GM21381 (cell line): ENCODE measurements at regions not wholly inside any gene's neighbourhood (a gene's known extent, or its start where the extent isn't known, plus 50 kb on each side); places are given as distances from the start of the nearest gene placed in this dataset.
"Not testable (repeated sequence)": the region's sequence is repeated elsewhere in the genome, so short reads cannot be mapped to it uniquely, and the experiment has no call there.

Experiments used
- ATAC-seq: cut with Tn5 transposase; IDR thresholded peaks from one replicate; pipeline ENCODE4 v1.9.1; 2021; ENCODE audit warnings: mild to moderate bottlenecking, moderate library complexity; ENCODE audit not compliant: unreplicated experiment

- ATAC-seq: no peak
Observed at GRCh38 chr2:59177748-59178147, 936.6 kb upstream of the FANCL start.

- ATAC-seq: no peak
Observed at GRCh38 chr2:59176737-59177136, 935.6 kb upstream of the FANCL start.

- ATAC-seq: no peak
Observed at GRCh38 chr2:59174536-59175243, 933.6 kb upstream of the FANCL start.

GRCh38 chr2:59173325-59173724, 932.2 kb upstream of the FANCL start:
- no peak for ATAC-seq

- peak; percentile 66 for ATAC-seq
Observed at GRCh38 chr2:59171019-59171418, 929.9 kb upstream of the FANCL start.

GRCh38 chr2:59168766-59169165, 927.6 kb upstream of the FANCL start:
- ATAC-seq: no peak

- no peak for ATAC-seq
Observed at GRCh38 chr2:59167514-59167913, 926.4 kb upstream of the FANCL start.

GRCh38 chr2:59157908-59158307, 916.8 kb upstream of the FANCL start:
- not testable (repeated sequence) for ATAC-seq

- no peak for ATAC-seq
Observed at GRCh38 chr2:59151805-59152204, 910.7 kb upstream of the FANCL start.

- ATAC-seq: no peak
Observed at GRCh38 chr2:59150217-59150849, 909.2 kb upstream of the FANCL start.

- ATAC-seq: no peak
Observed at GRCh38 chr2:59149271-59149670, 908.1 kb upstream of the FANCL start.

- no peak for ATAC-seq
Observed at GRCh38 chr2:59112258-59112657, 871.1 kb upstream of the FANCL start.

GRCh38 chr2:59096973-59097372, 855.8 kb upstream of the FANCL start:
- no peak for ATAC-seq

- no peak for ATAC-seq
Observed at GRCh38 chr2:59093571-59093970, 852.4 kb upstream of the FANCL start.

GRCh38 chr2:59084326-59084725, 843.2 kb upstream of the FANCL start:
- ATAC-seq: no peak

GRCh38 chr2:59083075-59083828, 842.1 kb upstream of the FANCL start:
- no peak for ATAC-seq

GRCh38 chr2:59082657-59083056, 841.5 kb upstream of the FANCL start:
- no peak for ATAC-seq

- no peak for ATAC-seq
Observed at GRCh38 chr2:59080451-59081181, 839.5 kb upstream of the FANCL start.

GRCh38 chr2:59077981-59078531, 836.9 kb upstream of the FANCL start:
- ATAC-seq: no peak

- no peak for ATAC-seq
Observed at GRCh38 chr2:59077026-59077725, 836.1 kb upstream of the FANCL start.
